WERI-Rb-1 (cell line): ENCODE measurements at regions not wholly inside any gene's neighbourhood (a gene's known extent, or its start where the extent isn't known, plus 50 kb on each side); places are given as distances from the start of the nearest gene placed in this dataset.
A peak's percentile ranks its signal among the peaks of the same experiment; 100 is the strongest.
"Not testable (repeated sequence)": the region's sequence is repeated elsewhere in the genome, so short reads cannot be mapped to it uniquely, and the experiment has no call there.

Experiments
- DNase-seq: peaks from one replicate; pipeline ENCODE4 v3.0.0-alpha.2; 2020
- H3K27ac ChIP-seq: fragments of 250-450 bp; sonication (Bioruptor Pico); 2 replicates; pipeline ENCODE4 v1.5.1; 2020; ENCODE audit warnings: mild to moderate bottlenecking, moderate library complexity
- H3K27me3 ChIP-seq: fragments of 250-450 bp; sonication (Bioruptor Pico); 2 replicates; pipeline ENCODE4 v1.5.1; 2021; ENCODE audit warnings: mild to moderate bottlenecking, low read depth, moderate library complexity; ENCODE audit not compliant: insufficient read depth, severe bottlenecking
- H3K36me3 ChIP-seq: fragments of 250-450 bp; sonication (Bioruptor Pico); 2 replicates; pipeline ENCODE4 v1.5.1; 2020; ENCODE audit warnings: mild to moderate bottlenecking, moderate library complexity
- H3K4me3 ChIP-seq: 2 replicates; pipeline ENCODE4 v1.5.1; 2011; ENCODE audit warnings: low read depth, mild to moderate bottlenecking, control low read depth, low read length
- H3K9me3 ChIP-seq: fragments of 250-450 bp; sonication (Bioruptor Pico); 2 replicates; pipeline ENCODE4 v1.5.1; 2021; ENCODE audit warnings: mild to moderate bottlenecking, moderate library complexity; ENCODE audit not compliant: severe bottlenecking
- CTCF ChIP-seq: IDR thresholded peaks from 2 replicates; pipeline ENCODE4 v1.5.1; 2011; ENCODE audit warnings: low read depth, mild to moderate bottlenecking, control low read depth, inconsistent platforms, low read length

DNA sequence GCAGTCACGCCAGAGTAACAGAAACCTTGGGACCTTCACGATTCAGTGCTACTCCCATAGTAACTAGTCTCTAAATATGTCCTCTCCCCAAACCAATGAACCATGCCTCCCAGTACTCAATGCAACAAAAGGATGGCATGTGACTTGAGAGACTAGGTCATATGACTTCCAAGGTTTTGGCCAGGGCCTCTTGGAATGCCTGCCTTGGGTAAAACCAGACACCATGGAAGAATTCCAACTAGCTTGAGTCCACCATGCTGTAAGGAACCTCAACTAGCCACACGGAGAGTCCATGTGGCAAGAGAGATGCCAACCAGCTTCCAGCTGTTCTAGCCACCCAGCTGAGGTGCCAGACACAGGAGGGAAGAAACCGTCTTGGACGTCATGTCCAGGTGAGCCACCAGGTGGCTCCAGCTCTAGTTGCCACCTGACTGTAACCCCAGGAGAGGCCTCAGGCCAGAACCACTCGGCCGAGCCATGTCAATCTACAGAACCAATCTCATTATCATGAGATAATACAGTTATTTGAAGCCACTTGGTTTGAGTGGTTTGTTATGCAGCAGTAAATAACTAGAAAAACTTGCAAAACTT, 115.0 kb downstream of the SYF2 start:
- H3K36me3 ChIP-seq: no peaks in the 10 kb centered on the region
- no peaks in the 10 kb centered on the region for H3K27me3 ChIP-seq
- no peak overlapping the region for H3K27ac ChIP-seq
- peak; percentile 79 for TF ChIP-seq CTCF
- no peaks in the 10 kb centered on the region for H3K9me3 ChIP-seq
- peak; percentile 53 for DNase-seq
- H3K4me3 ChIP-seq: no peak overlapping the region

DNA sequence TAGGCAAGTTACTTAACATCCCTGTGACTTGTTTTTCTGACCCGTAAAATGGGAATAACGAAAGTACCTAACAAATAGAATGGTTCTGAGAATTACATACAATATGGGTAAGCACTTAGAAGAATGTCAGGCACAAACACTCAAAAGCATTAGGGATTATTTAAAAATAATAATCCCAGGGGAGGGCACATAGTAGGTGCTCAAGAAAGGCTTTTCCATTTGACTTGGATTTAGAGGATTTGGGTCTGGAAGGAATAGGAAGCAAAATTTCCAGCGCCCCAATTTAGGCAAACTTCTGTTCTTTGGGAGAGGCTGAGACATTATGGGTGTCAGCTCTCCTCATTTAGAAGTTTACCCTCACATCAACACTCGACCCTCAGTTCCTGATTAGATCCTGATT, 115.5 kb downstream of the SYF2 start:
- no peaks in the 10 kb centered on the region for H3K9me3 ChIP-seq
- TF ChIP-seq CTCF: no peak
- DNase-seq: no peak
- no peaks in the 10 kb centered on the region for H3K27me3 ChIP-seq
- no peak overlapping the region for H3K4me3 ChIP-seq
- no peaks in the 10 kb centered on the region for H3K36me3 ChIP-seq
- no peak overlapping the region for H3K27ac ChIP-seq

- H3K27me3 ChIP-seq, H3K9me3 ChIP-seq, H3K27ac ChIP-seq, H3K4me3 ChIP-seq, H3K36me3 ChIP-seq, DNase-seq: not testable (repeated sequence)
Observed at GRCh38 chr1:25116117-25116516, 116.2 kb downstream of the SYF2 start.

GRCh38 chr1:25113731-25114130, 118.6 kb downstream of the SYF2 start:
- no peaks in the 10 kb centered on the region for H3K36me3 ChIP-seq
- H3K9me3 ChIP-seq: peaks cover 7% of the 10 kb centered on the region
- TF ChIP-seq CTCF: no peak
- no peak for DNase-seq
- H3K27ac ChIP-seq: no peak overlapping the region
- H3K4me3 ChIP-seq: no peak overlapping the region
- H3K27me3 ChIP-seq: no peaks in the 10 kb centered on the region

DNA sequence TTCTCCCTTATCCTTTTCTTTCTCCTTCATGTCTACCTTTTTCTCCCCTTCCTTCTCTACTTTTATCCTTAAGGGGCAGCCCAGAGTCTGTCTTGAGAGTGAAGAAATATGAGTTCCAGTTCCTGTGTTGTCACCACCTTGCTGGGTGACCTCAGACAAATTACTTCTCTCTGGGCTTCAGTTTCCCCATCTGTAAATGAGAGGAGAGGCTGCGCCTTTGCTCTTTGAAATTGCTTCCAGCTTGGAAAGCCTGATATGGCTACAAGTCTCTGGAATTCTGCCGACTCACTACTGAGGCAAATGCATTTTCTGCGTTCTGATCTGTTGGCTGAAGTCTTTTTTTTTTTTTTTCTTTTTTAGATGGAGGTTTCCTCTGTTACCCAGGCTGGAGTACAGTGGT, 119.2 kb downstream of the SYF2 start:
- Histone ChIP-seq H3K36me3 (no peaks in the 10 kb centered on the region), H3K27me3 (no peaks in the 10 kb centered on the region), H3K27ac (no peak overlapping the region), H3K4me3 (no peak overlapping the region), H3K9me3 (peaks cover 7% of the 10 kb centered on the region)
- DNase-seq: no peak
- no peak for TF ChIP-seq CTCF

DNA sequence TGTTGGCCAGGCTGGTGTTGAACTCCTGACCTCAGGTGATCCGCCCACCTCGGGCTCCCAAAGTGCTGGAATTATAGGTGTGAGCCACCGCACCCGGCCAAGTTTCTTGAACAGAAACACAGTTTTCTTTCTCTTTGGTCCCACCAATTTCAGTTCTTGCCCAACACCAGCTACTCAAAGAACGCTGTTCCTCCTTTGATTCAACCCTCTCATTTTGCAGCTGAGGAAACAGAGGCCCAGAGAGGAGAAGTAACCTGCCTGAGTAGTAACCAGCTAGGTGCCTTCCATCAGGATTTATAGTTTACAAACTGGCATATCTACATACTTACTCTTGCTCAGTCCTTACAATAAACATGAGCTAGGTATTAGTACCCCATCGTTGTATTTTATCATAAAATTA, 119.9 kb downstream of the SYF2 start:
- TF ChIP-seq CTCF: no peak
- H3K27ac ChIP-seq: no peak overlapping the region

More for the DNA sequence above, 119.9 kb downstream of the SYF2 start:
- H3K9me3 ChIP-seq: peaks cover 7% of the 10 kb centered on the region
- H3K36me3 ChIP-seq: no peaks in the 10 kb centered on the region
- no peak overlapping the region for H3K4me3 ChIP-seq
- no peaks in the 10 kb centered on the region for H3K27me3 ChIP-seq
- no peak for DNase-seq
